ENCODE measurements at regions not wholly inside any gene's neighbourhood (a gene's known extent, or its start where the extent isn't known, plus 50 kb on each side); places are given as distances from the start of the nearest gene placed in this dataset.

- DNase-seq (ENCODE audit: low spot score in 2 of 2): no peak
- WGBS, 2 donors: 81 to 87% methylated on average over 7 of the region's 7 CpGs
- Histone ChIP-seq H3K36me3 (no peaks in the 10 kb centered on the region), H3K27me3 (no peaks in the 10 kb centered on the region), H3K4me3 (no peak overlapping the region), H3K27ac (no peak overlapping the region), H3K4me1 (peaks cover 0 to 9% (median 3%) of the 10 kb centered on the region in 4 donors), H3K9me3 (no peaks in the 10 kb centered on the region)
- TF ChIP-seq POLR2A (IDR thresholded peaks at IDR 0.05) (no peak), EP300 (IDR thresholded peaks at IDR 0.05) (no peak), CTCF (IDR thresholded peaks at IDR 0.05) (no peak)
These were observed 208.4 kb upstream of the ZMIZ1 start for GRCh38 chr10:78860260-78860914.

- Histone ChIP-seq H3K4me3 (no peak overlapping the region), H3K27ac (no peak overlapping the region), H3K9me3 (no peaks in the 10 kb centered on the region), H3K4me1 (peaks cover 0 to 23% (median 8%) of the 10 kb centered on the region in 4 donors), H3K36me3 (no peaks in the 10 kb centered on the region), H3K27me3 (no peaks in the 10 kb centered on the region)
- no peak for DNase-seq (ENCODE audit: low spot score in 2 of 2)
- WGBS, 2 donors: 65 to 71% methylated on average over 4 to 5 of the region's 5 CpGs
- TF ChIP-seq POLR2A (IDR thresholded peaks at IDR 0.05): no peak
- no peak for TF ChIP-seq CTCF (IDR thresholded peaks at IDR 0.05)
- TF ChIP-seq EP300 (IDR thresholded peaks at IDR 0.05): no peak
These were observed 207.0 kb upstream of the ZMIZ1 start for GRCh38 chr10:78861529-78862327.

GRCh38 chr10:78862328-78862640, 206.5 kb upstream of the ZMIZ1 start:
- Histone ChIP-seq H3K4me3 (no peak overlapping the region), H3K4me1 (peaks cover 0 to 25% (median 8%) of the 10 kb centered on the region in 4 donors), H3K9me3 (no peaks in the 10 kb centered on the region), H3K27ac (no peak overlapping the region), H3K36me3 (no peaks in the 10 kb centered on the region), H3K27me3 (no peaks in the 10 kb centered on the region)
- 63 to 88% methylated on average over 4 of the region's 4 CpGs for WGBS, 2 donors
- no peak for DNase-seq (ENCODE audit: low spot score in 2 of 2)
- TF ChIP-seq POLR2A (IDR thresholded peaks at IDR 0.05) (no peak), EP300 (IDR thresholded peaks at IDR 0.05) (no peak)

GRCh38 chr10:78863140-78863905, 205.4 kb upstream of the ZMIZ1 start:
- TF ChIP-seq EP300 (IDR thresholded peaks at IDR 0.05) (no peak), POLR2A (IDR thresholded peaks at IDR 0.05) (no peak)
- H3K4me1 ChIP-seq: peaks cover 0 to 25% (median 8%) of the 10 kb centered on the region in 4 donors
- 73 to 81% methylated on average over 9 of the region's 9 CpGs for WGBS, 2 donors
- no peak for DNase-seq (ENCODE audit: low spot score in 2 of 2)
- H3K27ac ChIP-seq: no peak overlapping the region
- no peak overlapping the region for H3K4me3 ChIP-seq
- no peaks in the 10 kb centered on the region for H3K9me3 ChIP-seq
- H3K36me3 ChIP-seq: no peaks in the 10 kb centered on the region
- no peaks in the 10 kb centered on the region for H3K27me3 ChIP-seq

- no peak for DNase-seq (ENCODE audit: low spot score in 2 of 2)
- H3K36me3 ChIP-seq: no peaks in the 10 kb centered on the region
- no peak for TF ChIP-seq CTCF (IDR thresholded peaks at IDR 0.05)
- no peak for TF ChIP-seq POLR2A (IDR thresholded peaks at IDR 0.05)
- no peak for TF ChIP-seq EP300 (IDR thresholded peaks at IDR 0.05)
- peaks cover 0 to 25% (median 8%) of the 10 kb centered on the region in 4 donors for H3K4me1 ChIP-seq
- H3K9me3 ChIP-seq: no peaks in the 10 kb centered on the region
- WGBS, 2 donors: 94 to 100% methylated on average over 1 of the region's 1 CpG
- H3K4me3 ChIP-seq: no peak overlapping the region
- H3K27ac ChIP-seq: no peak overlapping the region
- no peaks in the 10 kb centered on the region for H3K27me3 ChIP-seq
These were observed 204.9 kb upstream of the ZMIZ1 start for GRCh38 chr10:78863906-78864239.

All from tibial nerve (tissue), 4 donors.